Left lung (tissue), 4 donors: ENCODE measurements at regions not wholly inside any gene's neighbourhood (a gene's known extent, or its start where the extent isn't known, plus 50 kb on each side); places are given as distances from the start of the nearest gene placed in this dataset.

Experiments
- ATAC-seq: fragments of 200-7000 bp; cut with Tn5 transposase; one replicate; pipeline ENCODE4 v1.9.1; 2020; ENCODE audit warnings: moderate library complexity
- DNase-seq, 4 donors: peaks; one replicate each; pipeline ENCODE4 v3.0.0-alpha.2; 2013 to 2020
- H3K27ac ChIP-seq, 2 donors: fragments of 200-600 bp; sonication (generic) in 1 of 2; one replicate each; pipeline versions ENCODE4 v1.5.0 to v1.8.0; 2020 to 2021
- H3K27me3 ChIP-seq, 2 donors: fragments of 200-600 bp; sonication (generic) in 1 of 2; one replicate each; pipeline versions ENCODE4 v1.5.0 to v1.8.0; 2020 to 2021
- H3K36me3 ChIP-seq, 2 donors: fragments of 200-600 bp; sonication (generic) in 1 of 2; one replicate each; pipeline versions ENCODE4 v1.5.0 to v1.8.0; 2020 to 2021
- H3K4me1 ChIP-seq, 2 donors: fragments of 200-600 bp; one replicate each; pipeline ENCODE4 v1.8.0; 2021
- H3K4me3 ChIP-seq, 2 donors: fragments of 200-600 bp; sonication (generic) in 1 of 2; one replicate each; pipeline versions ENCODE4 v1.5.0 to v1.8.0; 2020 to 2021; ENCODE audit warnings: mild to moderate bottlenecking in 1 of 2
- H3K9me3 ChIP-seq, 2 donors: fragments of 200-600 bp; sonication (generic) in 1 of 2; one replicate each; pipeline versions ENCODE4 v1.5.0 to v1.8.0; 2020 to 2021
- CTCF ChIP-seq, 2 donors: fragments of 200-600 bp; sonication (generic) in 1 of 2; IDR thresholded peaks; one replicate each; pipeline versions ENCODE4 v1.5.0 to v1.8.0; 2021; ENCODE audit warnings: antibody characterized with exemption in 2 of 2
- intact Hi-C, 2 donors: fragments of 100-400 bp; cut with DNase I; formaldehyde crosslinking; loops; one replicate each; pipeline versions ENCODE4 v1.11.2 to v1.14.2; 2022
- donor health status: DM: no; HTN: yes; CAD: no.
- donor health status: DM: no; HTN: no; CAD: no.

GRCh38 chr5:41617843-41618515, 107.6 kb upstream of the PLCXD3 start:
- TF ChIP-seq CTCF (IDR thresholded peaks at IDR 0.05) = no peak
- ATAC-seq (no peak), DNase-seq (no peak)

GRCh38 chr5:41610386-41610785, 100.0 kb upstream of the PLCXD3 start:
- H3K4me1 ChIP-seq = no peaks in the 10 kb centered on the region
- no peak overlapping the region for H3K4me3 ChIP-seq
- H3K27me3 ChIP-seq = no peaks in the 10 kb centered on the region
- no peak for TF ChIP-seq CTCF (IDR thresholded peaks at IDR 0.05)
- ATAC-seq (no peak), DNase-seq (no peak)
- peaks cover 0 to 8% of the 10 kb centered on the region in 2 donors for H3K9me3 ChIP-seq
- H3K27ac ChIP-seq = no peak overlapping the region
- H3K36me3 ChIP-seq = no peaks in the 10 kb centered on the region
- intact Hi-C loops = no loop called here

More at GRCh38 chr5:41617843-41618515, 107.6 kb upstream of the PLCXD3 start:
- no peak overlapping the region for H3K27ac ChIP-seq
- H3K36me3 ChIP-seq = no peaks in the 10 kb centered on the region
- H3K4me3 ChIP-seq = no peak overlapping the region
- H3K4me1 ChIP-seq = no peaks in the 10 kb centered on the region
- H3K27me3 ChIP-seq = no peaks in the 10 kb centered on the region
- intact Hi-C loops = no loop called here
- no peaks in the 10 kb centered on the region for H3K9me3 ChIP-seq

- intact Hi-C loops = no loop called here
- ATAC-seq = no peak
Observed at GRCh38 chr5:41600731-41601130, 90.3 kb upstream of the PLCXD3 start.

GRCh38 chr5:41598011-41598410, 87.6 kb upstream of the PLCXD3 start:
- Histone ChIP-seq H3K27ac (no peak overlapping the region), H3K36me3 (no peaks in the 10 kb centered on the region), H3K4me3 (no peak overlapping the region), H3K9me3 (peaks cover 0 to 4% of the 10 kb centered on the region in 2 donors), H3K4me1 (no peaks in the 10 kb centered on the region), H3K27me3 (no peaks in the 10 kb centered on the region)
- ATAC-seq (no peak), DNase-seq (no peak)
- no peak for TF ChIP-seq CTCF (IDR thresholded peaks at IDR 0.05)
- intact Hi-C loops = no loop called here

More at GRCh38 chr5:41600731-41601130, 90.3 kb upstream of the PLCXD3 start:
- Histone ChIP-seq H3K4me1 (no peaks in the 10 kb centered on the region), H3K27me3 (no peaks in the 10 kb centered on the region), H3K9me3 (no peaks in the 10 kb centered on the region), H3K36me3 (no peaks in the 10 kb centered on the region), H3K4me3 (no peak overlapping the region), H3K27ac (no peak overlapping the region)
- no peak for TF ChIP-seq CTCF (IDR thresholded peaks at IDR 0.05)
- DNase-seq = peak in 1 of 4 donors; percentile 0

- H3K27ac ChIP-seq = no peak overlapping the region
- peak in 1 of 4 donors; percentile 50 for DNase-seq
- H3K4me1 ChIP-seq = no peaks in the 10 kb centered on the region
- H3K36me3 ChIP-seq = no peaks in the 10 kb centered on the region
- no peaks in the 10 kb centered on the region for H3K9me3 ChIP-seq
- no peak overlapping the region for H3K4me3 ChIP-seq
- no peaks in the 10 kb centered on the region for H3K27me3 ChIP-seq
- no peak for TF ChIP-seq CTCF (IDR thresholded peaks at IDR 0.05)
- ATAC-seq = no peak
- intact Hi-C loops = no loop called here
Observed at GRCh38 chr5:41587668-41588067, 77.3 kb upstream of the PLCXD3 start.
